ENCODE measurements at regions not wholly inside any gene's neighbourhood (a gene's known extent, or its start where the extent isn't known, plus 50 kb on each side); places are given as distances from the start of the nearest gene placed in this dataset.

- Mint-ChIP-seq H3K27me3 (ENCODE audit: low read depth) (peaks cover 4% of the 10 kb centered on the region), H3K4me3 (no peak overlapping the region), H3K4me1 (peaks cover 30% of the 10 kb centered on the region), H3K9me3 (peaks cover 6% of the 10 kb centered on the region), H3K36me3 (ENCODE audit: low read depth) (no peaks in the 10 kb centered on the region), H3K27ac (no peak overlapping the region)
- TF ChIP-seq CTCF (IDR thresholded peaks at IDR 0.05; ENCODE audit: unreplicated experiment in 3 of 3), result no peak
Observed at GRCh38 chr10:128898133-128898915, 568.7 kb upstream of the MGMT start.

GRCh38 chr10:128898916-128899195, 568.2 kb upstream of the MGMT start:
- no peak for TF ChIP-seq CTCF (IDR thresholded peaks at IDR 0.05; ENCODE audit: unreplicated experiment in 3 of 3)
- no peak overlapping the region for H3K27ac Mint-ChIP-seq
- H3K36me3 Mint-ChIP-seq (ENCODE audit: low read depth), result no peaks in the 10 kb centered on the region
- peaks cover 30% of the 10 kb centered on the region for H3K4me1 Mint-ChIP-seq
- no peak overlapping the region for H3K4me3 Mint-ChIP-seq
- H3K27me3 Mint-ChIP-seq (ENCODE audit: low read depth), result peaks cover 4% of the 10 kb centered on the region
- H3K9me3 Mint-ChIP-seq, result peaks cover 6% of the 10 kb centered on the region

- peaks cover 29% of the 10 kb centered on the region for H3K4me1 Mint-ChIP-seq
- H3K9me3 Mint-ChIP-seq, result peaks cover 6% of the 10 kb centered on the region
- TF ChIP-seq CTCF (IDR thresholded peaks at IDR 0.05; ENCODE audit: unreplicated experiment in 3 of 3), result no peak
- H3K4me3 Mint-ChIP-seq, result no peak overlapping the region
- H3K27me3 Mint-ChIP-seq (ENCODE audit: low read depth), result peaks cover 4% of the 10 kb centered on the region
- no peak overlapping the region for H3K27ac Mint-ChIP-seq
- H3K36me3 Mint-ChIP-seq (ENCODE audit: low read depth), result no peaks in the 10 kb centered on the region
Observed at GRCh38 chr10:128900456-128900855, 566.6 kb upstream of the MGMT start.

GRCh38 chr10:128901236-128901635, 565.8 kb upstream of the MGMT start:
- Mint-ChIP-seq H3K9me3 (peaks cover 6% of the 10 kb centered on the region), H3K4me1 (peaks cover 21% of the 10 kb centered on the region), H3K4me3 (no peak overlapping the region), H3K27ac (peak overlapping the region in 1 of 3 experiments; percentile 78), H3K36me3 (ENCODE audit: low read depth) (no peaks in the 10 kb centered on the region), H3K27me3 (ENCODE audit: low read depth) (no peaks in the 10 kb centered on the region)
- no peak for TF ChIP-seq CTCF (IDR thresholded peaks at IDR 0.05; ENCODE audit: unreplicated experiment in 3 of 3)

GRCh38 chr10:128902031-128902710, 564.9 kb upstream of the MGMT start:
- Mint-ChIP-seq H3K27me3 (ENCODE audit: low read depth) (no peaks in the 10 kb centered on the region), H3K9me3 (peaks cover 6% of the 10 kb centered on the region), H3K36me3 (ENCODE audit: low read depth) (no peaks in the 10 kb centered on the region), H3K4me3 (no peak overlapping the region), H3K4me1 (peaks cover 15% of the 10 kb centered on the region), H3K27ac (peak overlapping the region; percentile 47 to 78 (median 78))
- TF ChIP-seq CTCF (IDR thresholded peaks at IDR 0.05; ENCODE audit: unreplicated experiment in 3 of 3), result no peak
